ENCODE measurements at regions not wholly inside any gene's neighbourhood (a gene's known extent, or its start where the extent isn't known, plus 50 kb on each side); places are given as distances from the start of the nearest gene placed in this dataset.

DNA sequence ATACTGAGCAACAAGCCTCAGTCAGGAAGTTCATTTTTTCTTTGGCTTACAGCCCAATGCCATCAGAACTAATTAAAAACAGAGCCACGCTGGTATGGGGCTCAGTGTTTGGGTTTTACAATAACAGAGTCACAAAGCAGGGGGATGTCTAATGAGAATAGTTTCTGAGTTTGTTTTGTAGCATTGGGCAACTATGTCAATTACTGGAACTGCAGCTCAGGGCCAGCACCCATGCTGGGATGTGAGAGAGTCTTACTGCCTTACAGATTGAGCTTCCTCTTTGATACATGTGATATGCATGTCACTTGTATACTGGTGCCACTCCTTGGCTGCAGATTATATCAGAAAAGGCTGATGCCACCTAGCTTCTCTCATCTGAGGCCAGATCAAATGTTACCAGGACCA lies 117.6 kb downstream of the TFAP2B start:
- TF ChIP-seq, protein P1, sequence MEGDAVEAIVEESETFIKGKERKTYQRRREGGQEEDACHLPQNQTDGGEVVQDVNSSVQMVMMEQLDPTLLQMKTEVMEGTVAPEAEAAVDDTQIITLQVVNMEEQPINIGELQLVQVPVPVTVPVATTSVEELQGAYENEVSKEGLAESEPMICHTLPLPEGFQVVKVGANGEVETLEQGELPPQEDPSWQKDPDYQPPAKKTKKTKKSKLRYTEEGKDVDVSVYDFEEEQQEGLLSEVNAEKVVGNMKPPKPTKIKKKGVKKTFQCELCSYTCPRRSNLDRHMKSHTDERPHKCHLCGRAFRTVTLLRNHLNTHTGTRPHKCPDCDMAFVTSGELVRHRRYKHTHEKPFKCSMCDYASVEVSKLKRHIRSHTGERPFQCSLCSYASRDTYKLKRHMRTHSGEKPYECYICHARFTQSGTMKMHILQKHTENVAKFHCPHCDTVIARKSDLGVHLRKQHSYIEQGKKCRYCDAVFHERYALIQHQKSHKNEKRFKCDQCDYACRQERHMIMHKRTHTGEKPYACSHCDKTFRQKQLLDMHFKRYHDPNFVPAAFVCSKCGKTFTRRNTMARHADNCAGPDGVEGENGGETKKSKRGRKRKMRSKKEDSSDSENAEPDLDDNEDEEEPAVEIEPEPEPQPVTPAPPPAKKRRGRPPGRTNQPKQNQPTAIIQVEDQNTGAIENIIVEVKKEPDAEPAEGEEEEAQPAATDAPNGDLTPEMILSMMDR (IDR thresholded peaks at IDR 0.05), result no peak
- no peak for TF ChIP-seq EZH2 (IDR thresholded peaks at IDR 0.05)
